ENCODE measurements at regions not wholly inside any gene's neighbourhood (a gene's known extent, or its start where the extent isn't known, plus 50 kb on each side); places are given as distances from the start of the nearest gene placed in this dataset.

GRCh38 chr12:67122584-67122983, 146.6 kb upstream of the CAND1 start:
- BruUV-seq (replicated peaks), result no TSS peak
- DNase-seq, result no peak
- no peak for TF ChIP-seq CTCF (IDR thresholded peaks at IDR 0.05; ENCODE audit: unreplicated experiment)
- intact Hi-C loops (cut with micrococcal nuclease; ENCODE audit: unreplicated experiment), result no loop called here
- Mint-ChIP-seq H3K4me1 (ENCODE audit: low read depth, unreplicated experiment) (no peaks in the 10 kb centered on the region), H3K27ac (ENCODE audit: unreplicated experiment) (no peak overlapping the region), H3K36me3 (ENCODE audit: insufficient read depth, unreplicated experiment) (no peaks in the 10 kb centered on the region), H3K9me3 (ENCODE audit: low read depth, unreplicated experiment) (no peaks in the 10 kb centered on the region), H3K4me3 (ENCODE audit: low read depth, unreplicated experiment) (no peak overlapping the region), H3K27me3 (ENCODE audit: unreplicated experiment) (peaks cover 40% of the 10 kb centered on the region)
- CTCF ChIA-PET, result no interaction called here

- BruUV-seq (replicated peaks), result no TSS peak
- Mint-ChIP-seq H3K9me3 (ENCODE audit: low read depth, unreplicated experiment) (no peaks in the 10 kb centered on the region), H3K27me3 (ENCODE audit: unreplicated experiment) (peaks cover 33% of the 10 kb centered on the region), H3K36me3 (ENCODE audit: insufficient read depth, unreplicated experiment) (no peaks in the 10 kb centered on the region), H3K4me1 (ENCODE audit: low read depth, unreplicated experiment) (no peaks in the 10 kb centered on the region), H3K4me3 (ENCODE audit: low read depth, unreplicated experiment) (no peak overlapping the region), H3K27ac (ENCODE audit: unreplicated experiment) (peak overlapping the region; percentile 42)
- intact Hi-C loops (cut with micrococcal nuclease; ENCODE audit: unreplicated experiment), result no loop called here
- peak; percentile 21 for DNase-seq
- CTCF ChIA-PET, result no interaction called here
- no peak for TF ChIP-seq CTCF (IDR thresholded peaks at IDR 0.05; ENCODE audit: unreplicated experiment)
Measured at GRCh38 chr12:67137256-67137655, 131.9 kb upstream of the CAND1 start.

GRCh38 chr12:67141296-67142018, 127.7 kb upstream of the CAND1 start:
- no peak for DNase-seq
- intact Hi-C loops (cut with micrococcal nuclease; ENCODE audit: unreplicated experiment), result no loop called here
- Mint-ChIP-seq H3K4me1 (ENCODE audit: low read depth, unreplicated experiment) (no peaks in the 10 kb centered on the region), H3K27me3 (ENCODE audit: unreplicated experiment) (peaks cover 37% of the 10 kb centered on the region), H3K9me3 (ENCODE audit: low read depth, unreplicated experiment) (no peaks in the 10 kb centered on the region), H3K27ac (ENCODE audit: unreplicated experiment) (no peak overlapping the region), H3K4me3 (ENCODE audit: low read depth, unreplicated experiment) (no peak overlapping the region), H3K36me3 (ENCODE audit: insufficient read depth, unreplicated experiment) (no peaks in the 10 kb centered on the region)
- CTCF ChIA-PET, result interaction anchor here (1.2 kb wide), 1 partner anchor 10 kb away, joined by 3 read pairs; no protein-coding TSS in a partner anchor
- no TSS peak for BruUV-seq (replicated peaks)
- TF ChIP-seq CTCF (IDR thresholded peaks at IDR 0.05; ENCODE audit: unreplicated experiment), result no peak

- Mint-ChIP-seq H3K4me1 (ENCODE audit: low read depth, unreplicated experiment) (no peaks in the 10 kb centered on the region), H3K27me3 (ENCODE audit: unreplicated experiment) (peaks cover 19% of the 10 kb centered on the region), H3K27ac (ENCODE audit: unreplicated experiment) (no peak overlapping the region), H3K36me3 (ENCODE audit: insufficient read depth, unreplicated experiment) (no peaks in the 10 kb centered on the region), H3K9me3 (ENCODE audit: low read depth, unreplicated experiment) (no peaks in the 10 kb centered on the region), H3K4me3 (ENCODE audit: low read depth, unreplicated experiment) (no peak overlapping the region)
- CTCF ChIA-PET, result interaction anchor here (0.7 kb wide), 1 partner anchor 671 kb away, joined by 3 read pairs; no protein-coding TSS in a partner anchor
- no TSS peak for BruUV-seq (replicated peaks)
- DNase-seq, result no peak
- intact Hi-C loops (cut with micrococcal nuclease; ENCODE audit: unreplicated experiment), result no loop called here
- no peak for TF ChIP-seq CTCF (IDR thresholded peaks at IDR 0.05; ENCODE audit: unreplicated experiment)
Measured at GRCh38 chr12:67145692-67146091, 123.5 kb upstream of the CAND1 start.

All from Calu3 (cell line).